ENCODE measurements at regions not wholly inside any gene's neighbourhood (a gene's known extent, or its start where the extent isn't known, plus 50 kb on each side); places are given as distances from the start of the nearest gene placed in this dataset.
"Not testable (repeated sequence)": the region's sequence is repeated elsewhere in the genome, so short reads cannot be mapped to it uniquely, and the experiment has no call there.

DNA sequence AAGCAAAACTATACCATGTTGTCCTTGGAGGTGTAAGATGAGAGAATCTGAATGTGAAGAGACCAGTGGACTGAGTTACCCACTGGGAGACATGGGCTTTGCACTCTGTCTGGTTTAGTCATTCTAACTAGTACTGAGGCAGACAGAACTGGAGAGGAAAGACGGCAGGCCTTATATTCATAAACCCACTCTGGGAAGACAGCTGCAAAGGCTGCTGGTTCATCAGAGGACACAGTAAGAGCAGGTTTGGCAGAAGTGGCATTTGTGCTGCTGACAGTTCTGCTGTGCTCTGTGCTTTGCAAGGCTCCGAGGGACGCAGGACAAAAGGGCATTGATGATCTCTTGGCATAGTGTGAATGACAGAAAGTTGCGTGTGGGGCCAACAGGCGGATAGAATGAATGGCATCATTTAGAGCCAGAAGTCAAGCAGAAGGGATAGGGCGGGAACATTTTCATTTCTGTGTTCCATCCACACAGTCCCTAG, 142.3 kb upstream of the TENT5A start:
- H3K4me3 Mint-ChIP-seq: no peak overlapping the region
- no peaks in the 10 kb centered on the region for H3K9me3 Mint-ChIP-seq
- H3K27me3 Mint-ChIP-seq: peaks cover 1% of the 10 kb centered on the region
- H3K4me1 Mint-ChIP-seq: no peaks in the 10 kb centered on the region
- no peaks in the 10 kb centered on the region for H3K36me3 Mint-ChIP-seq
- H3K27ac Mint-ChIP-seq: no peak overlapping the region

DNA sequence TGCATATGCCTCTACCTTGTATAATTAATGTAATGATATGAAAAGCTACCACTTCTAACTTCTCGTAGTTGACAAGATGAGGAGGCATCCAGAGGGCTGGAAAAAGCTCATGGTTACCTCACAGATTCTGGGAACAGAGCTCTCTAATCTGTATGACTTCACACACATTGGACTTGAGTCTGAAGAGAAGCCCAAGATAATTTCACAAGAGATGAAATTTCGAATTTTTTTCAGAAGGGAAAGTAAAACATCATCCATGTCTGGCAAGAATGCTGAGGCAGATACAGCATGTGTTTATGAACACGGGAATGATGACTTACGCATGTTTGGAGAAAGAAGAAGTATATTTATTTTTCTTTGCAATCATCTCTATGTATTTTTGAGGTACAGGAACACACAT, 141.8 kb upstream of the TENT5A start:
- peaks cover 1% of the 10 kb centered on the region for H3K27me3 Mint-ChIP-seq
- no peaks in the 10 kb centered on the region for H3K9me3 Mint-ChIP-seq
- no peaks in the 10 kb centered on the region for H3K36me3 Mint-ChIP-seq
- no peak overlapping the region for H3K27ac Mint-ChIP-seq
- H3K4me3 Mint-ChIP-seq: no peak overlapping the region
- H3K4me1 Mint-ChIP-seq: no peaks in the 10 kb centered on the region

DNA sequence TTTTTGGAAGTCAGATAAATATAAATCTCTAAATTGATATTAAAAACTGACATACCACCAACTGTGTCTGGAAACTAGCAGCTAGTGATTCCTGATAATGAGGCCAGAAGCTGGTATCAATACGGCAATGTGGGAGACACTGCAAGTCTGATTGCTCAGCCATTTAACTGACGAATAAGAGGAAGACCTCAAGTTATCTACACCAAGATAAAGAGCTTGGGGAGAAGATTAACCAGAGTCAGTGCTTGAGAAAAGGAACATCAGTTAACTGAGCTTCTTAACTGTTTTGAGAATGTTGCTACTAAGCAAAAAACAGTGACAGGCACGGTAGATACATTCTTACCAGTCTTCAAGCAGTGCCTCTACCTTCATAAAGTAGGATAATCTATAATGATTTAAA, 140.4 kb upstream of the TENT5A start:
- Mint-ChIP-seq H3K4me3 (no peak overlapping the region), H3K27ac (no peak overlapping the region), H3K27me3 (peaks cover 1% of the 10 kb centered on the region), H3K36me3 (no peaks in the 10 kb centered on the region), H3K9me3 (no peaks in the 10 kb centered on the region), H3K4me1 (no peaks in the 10 kb centered on the region)

DNA sequence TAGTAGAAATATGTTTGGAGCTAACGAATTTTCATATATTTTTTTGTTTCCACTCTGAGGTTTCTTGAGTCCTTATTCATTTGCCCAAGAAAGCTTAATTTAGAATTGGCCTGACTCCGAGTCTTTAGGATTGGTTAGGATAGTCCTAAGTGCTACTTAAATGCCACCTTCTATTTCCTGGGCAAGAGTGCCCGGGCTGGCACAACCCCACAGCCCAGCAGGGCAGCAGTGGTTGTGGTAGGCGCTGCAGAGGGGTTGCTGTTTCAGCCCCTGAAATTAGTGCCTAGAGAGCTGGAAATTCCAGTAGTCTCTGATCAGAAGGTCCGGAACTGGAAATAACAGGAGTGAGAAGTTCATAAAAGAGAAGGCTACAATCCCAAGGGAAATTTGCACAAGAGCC, 139.4 kb upstream of the TENT5A start:
- H3K4me1 Mint-ChIP-seq: no peaks in the 10 kb centered on the region
- no peak overlapping the region for H3K4me3 Mint-ChIP-seq
- no peaks in the 10 kb centered on the region for H3K9me3 Mint-ChIP-seq
- peaks cover 1% of the 10 kb centered on the region for H3K27me3 Mint-ChIP-seq
- H3K36me3 Mint-ChIP-seq: no peaks in the 10 kb centered on the region
- H3K27ac Mint-ChIP-seq: no peak overlapping the region

DNA sequence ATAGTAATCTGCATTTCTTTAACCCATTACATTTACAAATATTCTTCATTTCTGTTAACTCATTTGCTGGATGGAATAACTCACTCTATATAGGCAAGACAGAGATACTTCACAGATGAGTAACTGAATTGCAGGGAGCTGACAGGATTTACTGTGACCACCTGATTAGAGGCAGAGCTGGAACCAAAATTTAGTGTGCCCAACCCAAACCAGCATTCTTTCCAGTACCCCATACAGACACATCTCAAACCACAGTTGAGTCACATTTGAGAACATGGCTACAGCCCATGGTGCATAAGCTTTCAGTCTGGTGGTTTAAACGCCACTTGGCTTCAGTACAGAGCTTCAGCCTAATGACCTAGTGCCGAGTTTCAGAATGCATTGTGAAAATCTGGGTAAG, 138.4 kb upstream of the TENT5A start:
- H3K4me3 Mint-ChIP-seq: no peak overlapping the region
- peaks cover 1% of the 10 kb centered on the region for H3K27me3 Mint-ChIP-seq
- H3K9me3 Mint-ChIP-seq: no peaks in the 10 kb centered on the region
- no peaks in the 10 kb centered on the region for H3K36me3 Mint-ChIP-seq
- H3K4me1 Mint-ChIP-seq: no peaks in the 10 kb centered on the region
- H3K27ac Mint-ChIP-seq: no peak overlapping the region

DNA sequence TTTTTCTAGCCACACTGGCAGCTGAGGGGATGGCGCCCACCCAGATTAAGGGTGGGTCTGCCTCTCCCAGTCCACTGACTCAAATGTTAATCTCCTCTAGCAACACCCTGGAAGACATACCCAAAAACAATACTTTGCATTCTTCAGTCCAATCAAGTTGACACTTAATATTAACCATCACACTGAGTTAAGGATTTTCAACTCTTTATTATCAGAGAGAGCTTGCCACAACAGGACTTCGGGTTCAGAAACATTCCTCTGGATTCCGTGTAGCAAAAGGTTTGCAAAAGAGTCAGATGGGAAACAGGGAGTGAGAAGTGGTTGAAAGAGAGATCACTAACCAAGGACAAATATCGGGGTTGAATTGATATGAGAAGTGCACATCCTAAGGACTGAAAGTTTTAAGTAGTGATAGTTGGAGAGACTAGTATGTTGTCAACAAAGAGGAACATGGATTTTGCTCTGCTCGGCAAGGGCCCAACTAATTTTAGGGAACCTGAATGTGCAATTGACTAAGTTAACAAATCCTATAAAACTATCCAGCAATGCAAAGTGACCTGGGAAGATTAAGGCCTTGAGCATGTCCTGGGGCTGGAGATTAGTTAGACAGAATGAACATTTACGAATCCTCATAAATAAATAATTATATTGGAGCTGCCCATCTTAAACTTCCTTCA, 137.0 kb upstream of the TENT5A start:
- H3K4me1 Mint-ChIP-seq: no peaks in the 10 kb centered on the region
- H3K27me3 Mint-ChIP-seq: peaks cover under 1% of the 10 kb centered on the region
- no peak overlapping the region for H3K4me3 Mint-ChIP-seq
- H3K27ac Mint-ChIP-seq: no peak overlapping the region
- no peaks in the 10 kb centered on the region for H3K36me3 Mint-ChIP-seq
- no peaks in the 10 kb centered on the region for H3K9me3 Mint-ChIP-seq

DNA sequence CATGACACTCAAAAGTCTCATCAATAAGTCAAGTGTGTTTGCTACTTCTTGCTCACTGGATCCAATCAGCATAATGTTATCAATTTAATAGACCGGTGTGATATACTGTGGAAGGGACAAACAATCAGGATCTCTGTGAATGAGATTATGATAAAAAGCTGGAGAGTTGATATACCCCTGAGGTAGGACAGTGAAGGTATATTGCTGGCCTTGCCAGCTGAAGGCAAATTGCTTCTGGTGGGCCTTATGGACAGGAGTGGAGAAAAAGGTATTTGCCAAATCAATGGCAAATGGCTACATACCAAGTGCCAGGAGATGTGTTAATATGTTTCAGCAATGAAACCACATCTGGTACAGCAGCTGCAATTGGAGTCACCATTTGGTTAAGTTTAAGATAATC, 134.4 kb upstream of the TENT5A start:
- not testable (repeated sequence) for H3K9me3 Mint-ChIP-seq, H3K36me3 Mint-ChIP-seq, H3K4me3 Mint-ChIP-seq, H3K4me1 Mint-ChIP-seq, H3K27ac Mint-ChIP-seq, H3K27me3 Mint-ChIP-seq

DNA sequence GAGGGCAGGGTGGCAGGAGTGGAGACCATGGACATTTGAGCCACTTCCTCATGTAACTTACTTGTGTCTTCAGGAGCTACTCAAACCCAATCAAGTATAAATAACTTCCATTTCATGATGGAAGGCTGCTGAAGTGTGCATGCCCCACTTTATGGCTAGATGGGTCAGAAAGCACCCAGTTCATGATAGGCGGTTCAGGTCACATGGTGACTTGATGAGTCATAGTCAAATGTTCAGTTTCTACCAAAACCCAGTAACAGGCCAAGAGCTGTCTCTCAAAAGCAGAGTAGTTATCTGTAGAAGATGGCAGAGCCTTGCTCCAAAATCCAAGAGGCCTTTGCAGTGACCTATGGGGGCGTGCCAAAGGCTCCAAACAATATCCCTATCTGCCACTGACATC, 133.7 kb upstream of the TENT5A start:
- no peaks in the 10 kb centered on the region for H3K27me3 Mint-ChIP-seq
- H3K9me3 Mint-ChIP-seq: no peaks in the 10 kb centered on the region
- H3K36me3 Mint-ChIP-seq: no peaks in the 10 kb centered on the region
- H3K4me1 Mint-ChIP-seq: no peaks in the 10 kb centered on the region
- no peak overlapping the region for H3K4me3 Mint-ChIP-seq
- no peak overlapping the region for H3K27ac Mint-ChIP-seq

DNA sequence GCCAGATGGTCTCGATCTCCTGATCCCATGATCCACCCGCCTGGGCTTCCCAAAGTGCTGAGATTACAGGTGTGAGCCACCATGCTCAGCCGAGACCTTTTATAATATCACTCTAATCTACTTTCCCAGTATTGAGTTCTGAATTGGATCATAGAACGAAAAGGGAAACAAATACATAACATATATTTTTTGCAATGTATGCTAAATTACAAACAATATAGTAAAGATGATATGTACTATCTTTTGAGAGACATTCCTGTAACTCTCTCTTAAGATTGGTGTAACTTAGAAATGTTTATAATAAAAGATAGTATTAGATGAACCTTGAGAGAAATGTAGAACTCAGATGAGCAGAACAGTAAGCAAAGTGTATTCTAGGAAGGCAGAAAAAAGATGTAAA, 129.2 kb upstream of the TENT5A start:
- no peak overlapping the region for H3K4me3 Mint-ChIP-seq
- no peaks in the 10 kb centered on the region for H3K36me3 Mint-ChIP-seq
- H3K4me1 Mint-ChIP-seq: no peaks in the 10 kb centered on the region
- no peaks in the 10 kb centered on the region for H3K27me3 Mint-ChIP-seq
- H3K27ac Mint-ChIP-seq: no peak overlapping the region
- H3K9me3 Mint-ChIP-seq: no peaks in the 10 kb centered on the region

DNA sequence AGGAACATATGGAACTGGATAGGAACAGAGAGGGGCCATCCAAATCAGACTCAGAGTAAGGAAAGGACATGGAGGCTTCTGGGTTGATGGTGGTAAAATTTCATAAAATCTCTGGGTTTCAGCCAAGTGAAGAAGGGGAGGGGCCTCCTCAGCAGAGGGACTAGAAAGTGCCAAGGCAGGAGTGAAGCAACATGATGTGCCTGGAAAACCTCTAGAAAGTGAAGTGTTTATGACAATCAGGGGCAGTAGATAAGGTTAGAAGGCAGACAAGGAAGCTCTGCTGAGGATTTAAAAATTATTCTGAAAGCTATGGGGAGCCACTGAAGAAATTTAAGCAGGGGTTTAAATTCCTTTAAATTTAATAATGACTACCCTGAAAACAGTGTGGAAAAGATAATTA, 126.0 kb upstream of the TENT5A start:
- H3K4me3 Mint-ChIP-seq: no peak overlapping the region
- H3K9me3 Mint-ChIP-seq: no peaks in the 10 kb centered on the region
- H3K4me1 Mint-ChIP-seq: no peaks in the 10 kb centered on the region
- H3K27ac Mint-ChIP-seq: no peak overlapping the region
- H3K27me3 Mint-ChIP-seq: no peaks in the 10 kb centered on the region
- H3K36me3 Mint-ChIP-seq: no peaks in the 10 kb centered on the region

DNA sequence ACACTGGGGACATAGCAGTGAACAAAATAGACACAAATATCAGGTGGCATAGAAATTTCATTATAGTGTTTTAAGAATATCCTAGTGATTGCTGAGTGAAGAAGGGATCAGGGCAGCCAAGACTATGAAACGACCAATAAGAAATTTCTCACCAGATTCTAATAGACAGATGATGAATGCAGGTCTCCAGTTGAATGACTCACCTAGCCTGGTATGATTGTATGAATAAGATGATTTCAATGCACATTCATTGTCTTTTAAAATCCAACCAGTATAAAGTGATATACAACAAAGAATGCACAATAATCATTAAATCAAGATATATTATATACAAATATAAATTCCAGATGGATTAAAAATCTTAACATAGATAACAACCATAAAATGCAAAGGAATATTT, 124.5 kb upstream of the TENT5A start:
- no peaks in the 10 kb centered on the region for H3K4me1 Mint-ChIP-seq
- no peaks in the 10 kb centered on the region for H3K27me3 Mint-ChIP-seq
- H3K36me3 Mint-ChIP-seq: no peaks in the 10 kb centered on the region
- no peak overlapping the region for H3K4me3 Mint-ChIP-seq
- no peak overlapping the region for H3K27ac Mint-ChIP-seq
- peaks cover 8% of the 10 kb centered on the region for H3K9me3 Mint-ChIP-seq

DNA sequence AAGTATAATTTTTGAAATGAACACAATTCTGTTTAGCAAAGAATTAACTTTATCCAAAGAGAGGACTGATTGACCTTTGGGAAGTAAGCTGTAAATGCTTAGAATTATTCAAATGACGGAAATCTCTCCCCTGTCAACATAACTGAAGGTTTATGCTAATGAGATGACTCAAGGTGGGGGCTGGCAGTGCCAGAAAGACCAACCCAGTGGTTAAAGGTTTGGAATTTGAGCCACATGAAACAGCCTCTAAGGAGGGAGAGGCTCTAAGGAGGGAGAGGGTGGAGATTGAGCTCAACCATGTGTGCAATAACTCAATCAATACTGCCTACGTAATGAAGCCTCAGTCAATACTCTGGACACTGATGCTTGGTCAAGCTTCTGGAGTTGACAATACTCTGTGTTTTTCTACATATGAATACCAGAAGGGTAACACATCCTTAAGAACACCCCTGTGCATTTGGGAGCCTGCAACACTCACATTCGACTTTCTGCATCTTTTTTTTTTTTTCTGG, 123.4 kb upstream of the TENT5A start:
- Mint-ChIP-seq H3K27me3 (no peaks in the 10 kb centered on the region), H3K9me3 (peaks cover 17% of the 10 kb centered on the region), H3K4me3 (no peak overlapping the region), H3K4me1 (no peaks in the 10 kb centered on the region), H3K27ac (no peak overlapping the region), H3K36me3 (no peaks in the 10 kb centered on the region)

DNA sequence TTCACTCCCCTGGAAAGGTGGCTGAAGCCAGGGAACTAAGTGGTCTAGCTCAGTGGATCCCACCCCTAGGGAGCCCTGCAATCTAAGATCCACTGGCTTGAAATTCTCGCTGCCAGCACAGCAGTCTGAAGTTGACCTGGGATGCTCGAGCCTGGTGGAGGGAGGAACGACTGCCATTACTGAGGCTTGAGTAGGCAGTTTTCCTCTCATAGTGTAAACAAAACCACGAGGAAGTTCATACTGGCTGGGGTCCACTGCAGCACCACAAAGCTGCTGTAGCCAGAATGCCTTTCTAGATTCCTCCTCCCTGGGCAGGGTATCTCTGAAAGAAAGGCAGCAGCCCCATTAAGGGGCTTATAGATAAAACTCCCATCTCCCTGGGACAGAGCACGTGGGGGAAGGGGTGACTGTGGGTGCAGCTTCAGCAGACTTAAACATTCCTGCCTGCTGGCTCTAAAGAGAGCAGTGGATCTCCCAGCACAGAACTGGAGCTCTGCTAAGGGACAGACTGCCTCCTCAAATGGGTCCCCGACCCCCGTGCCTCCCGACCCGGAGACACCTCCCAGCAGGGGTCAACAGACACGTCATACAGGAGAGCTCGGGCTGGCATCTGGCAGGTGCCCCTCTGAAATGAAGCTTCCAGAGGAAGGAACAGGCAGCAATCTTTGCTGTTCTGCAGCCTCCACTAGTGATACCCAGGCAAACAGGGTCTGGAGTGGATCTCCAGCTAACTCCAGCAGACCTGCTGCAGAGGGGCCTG, 117.4 kb upstream of the TENT5A start:
- not testable (repeated sequence) for H3K27me3 Mint-ChIP-seq, H3K4me1 Mint-ChIP-seq, H3K36me3 Mint-ChIP-seq, H3K4me3 Mint-ChIP-seq, H3K27ac Mint-ChIP-seq
- peaks cover 20% of the 10 kb centered on the region for H3K9me3 Mint-ChIP-seq

DNA sequence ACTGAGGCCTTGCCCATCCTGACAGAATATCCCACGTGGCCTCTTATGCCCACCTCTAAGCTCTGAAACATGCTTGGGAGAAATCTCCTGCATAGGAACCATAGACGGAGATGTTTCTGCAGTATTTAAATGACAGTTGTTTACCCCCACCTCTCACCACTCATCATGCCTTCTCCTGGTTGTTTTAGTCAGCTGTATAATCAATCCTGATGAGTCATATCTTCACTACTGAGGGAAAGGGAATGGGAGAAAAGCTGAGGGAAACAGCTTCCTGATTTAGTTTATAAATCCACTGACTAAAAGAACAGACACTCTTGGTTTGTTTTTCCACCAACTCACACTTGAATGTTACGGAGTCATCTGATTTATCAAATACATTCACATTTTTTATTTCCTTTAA, 113.2 kb upstream of the TENT5A start:
- Mint-ChIP-seq H3K27ac (no peak overlapping the region), H3K4me3 (no peak overlapping the region), H3K36me3 (no peaks in the 10 kb centered on the region), H3K4me1 (no peaks in the 10 kb centered on the region), H3K27me3 (peaks cover 4% of the 10 kb centered on the region), H3K9me3 (peaks cover 2% of the 10 kb centered on the region)

DNA sequence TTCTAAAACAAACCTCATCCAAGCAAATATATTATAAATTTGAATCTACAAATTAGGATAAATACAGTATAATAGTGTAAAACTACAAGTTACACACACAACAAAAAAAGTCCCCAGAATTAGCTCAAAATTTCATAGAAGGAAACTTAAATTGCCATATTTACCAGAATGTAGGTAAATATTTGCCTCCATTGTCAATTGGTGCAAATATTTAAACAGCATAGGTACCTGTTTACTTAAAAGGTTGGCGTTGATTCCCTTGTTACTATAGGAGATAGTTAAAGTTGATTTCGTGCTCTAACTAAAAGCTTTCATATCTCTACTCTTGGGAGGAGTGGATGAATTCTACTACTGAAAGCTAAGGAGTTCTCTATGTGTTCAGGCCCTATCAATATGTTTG, 111.6 kb upstream of the TENT5A start:
- Mint-ChIP-seq H3K4me3 (no peak overlapping the region), H3K4me1 (no peaks in the 10 kb centered on the region), H3K27me3 (peaks cover 4% of the 10 kb centered on the region), H3K36me3 (no peaks in the 10 kb centered on the region), H3K27ac (no peak overlapping the region), H3K9me3 (no peaks in the 10 kb centered on the region)

DNA sequence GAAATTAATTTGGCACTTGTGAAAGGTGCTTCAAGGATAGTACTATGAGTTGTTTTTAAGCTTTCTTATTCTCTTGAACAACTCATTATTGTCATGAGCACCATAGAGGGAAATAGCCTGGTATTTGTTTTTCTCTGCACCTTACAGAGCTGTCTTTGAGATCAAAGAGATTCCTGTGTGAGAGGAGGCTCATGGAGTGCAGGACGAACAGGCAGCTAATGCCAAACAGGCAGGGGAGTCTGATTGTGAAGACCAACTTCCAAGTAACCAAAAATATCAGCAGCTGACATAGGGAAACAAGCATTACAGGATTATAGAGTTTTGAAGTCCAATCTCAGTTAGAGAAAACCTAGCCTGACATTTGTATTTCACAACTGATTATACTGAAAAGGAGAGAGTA, 110.6 kb upstream of the TENT5A start:
- Mint-ChIP-seq H3K27me3 (peaks cover 4% of the 10 kb centered on the region), H3K4me1 (no peaks in the 10 kb centered on the region), H3K9me3 (no peaks in the 10 kb centered on the region), H3K27ac (no peak overlapping the region), H3K36me3 (no peaks in the 10 kb centered on the region), H3K4me3 (no peak overlapping the region)
